SJSA1 (cell line): ENCODE measurements at regions not wholly inside any gene's neighbourhood (a gene's known extent, or its start where the extent isn't known, plus 50 kb on each side); places are given as distances from the start of the nearest gene placed in this dataset.
A peak's percentile ranks its signal among the peaks of the same experiment; 100 is the strongest.

Experiments used
- DNase-seq, 2 experiments: peaks; one replicate each; pipeline ENCODE4 v3.0.0-alpha.2; 2015 to 2020; ENCODE audit warnings: low spot score in 2 of 2, low read depth in 1 of 2
- H3K27ac ChIP-seq: fragments of 250-450 bp; sonication (Bioruptor Pico); 2 replicates; pipeline ENCODE4 v1.5.1; 2020; ENCODE audit warnings: mild to moderate bottlenecking, moderate library complexity
- H3K27me3 ChIP-seq: fragments of 250-450 bp; sonication (Bioruptor Pico); replicated peaks from 2 replicates; pipeline ENCODE4 v1.5.1; 2020; ENCODE audit warnings: mild to moderate bottlenecking, moderate library complexity
- H3K36me3 ChIP-seq: fragments of 250-450 bp; sonication (Bioruptor Pico); 2 replicates; pipeline ENCODE4 v1.5.1; 2020; ENCODE audit warnings: mild to moderate bottlenecking
- H3K4me1 ChIP-seq: fragments of 250-450 bp; sonication (Bioruptor Pico); replicated peaks from 2 replicates; pipeline ENCODE4 v1.6.1; 2021; ENCODE audit warnings: mild to moderate bottlenecking
- H3K4me3 ChIP-seq: fragments of 250-450 bp; sonication (Bioruptor Pico); 2 replicates; pipeline ENCODE4 v1.5.1; 2020; ENCODE audit warnings: mild to moderate bottlenecking
- H3K9me3 ChIP-seq: fragments of 250-450 bp; sonication (Bioruptor Pico); replicated peaks from 2 replicates; pipeline ENCODE4 v1.5.1; 2020; ENCODE audit warnings: mild to moderate bottlenecking

DNA sequence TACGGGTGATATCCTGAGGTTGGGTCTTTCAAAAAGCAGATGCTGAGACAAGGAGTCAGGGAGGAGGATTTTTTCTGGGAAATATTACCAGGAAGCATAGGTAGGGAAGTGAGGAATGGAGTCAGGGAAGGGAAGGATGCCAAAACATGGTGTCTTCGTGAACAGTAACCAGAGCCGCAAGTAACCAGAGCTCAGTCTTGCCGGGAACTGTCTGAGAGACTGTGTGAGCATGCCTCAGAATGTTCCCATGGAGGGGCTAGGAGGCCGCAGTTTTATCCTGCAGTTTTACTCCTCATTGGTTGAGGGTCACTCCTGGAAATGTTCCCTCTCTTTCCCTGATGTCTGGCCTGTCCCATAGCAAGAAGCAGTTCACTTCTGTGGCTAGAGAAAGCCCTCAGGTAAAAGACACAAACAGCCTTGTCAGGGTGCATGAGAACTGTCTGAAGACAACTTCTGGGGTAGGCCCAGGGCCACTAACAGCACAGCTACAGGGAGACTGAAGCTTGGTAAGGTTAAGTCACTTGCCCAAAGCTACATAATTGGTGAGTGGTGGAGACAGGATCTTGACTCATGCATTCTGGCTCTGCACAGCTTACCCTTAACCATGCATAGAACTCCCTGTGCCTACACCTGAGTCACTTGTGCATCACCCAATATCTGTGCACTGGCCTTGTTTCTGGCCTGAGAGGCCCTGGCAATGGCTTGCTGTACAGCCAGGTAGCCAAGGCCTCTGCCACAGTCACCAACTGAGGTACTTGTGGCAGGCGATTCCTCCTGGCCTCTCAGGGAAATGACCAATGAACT, 76.3 kb upstream of the FRMD4B start:
- Histone ChIP-seq H3K4me1 (no peaks in the 10 kb centered on the region), H3K27ac (no peak overlapping the region), H3K27me3 (no peaks in the 10 kb centered on the region), H3K4me3 (no peak overlapping the region), H3K9me3 (no peaks in the 10 kb centered on the region), H3K36me3 (no peaks in the 10 kb centered on the region)
- no peak for DNase-seq

DNA sequence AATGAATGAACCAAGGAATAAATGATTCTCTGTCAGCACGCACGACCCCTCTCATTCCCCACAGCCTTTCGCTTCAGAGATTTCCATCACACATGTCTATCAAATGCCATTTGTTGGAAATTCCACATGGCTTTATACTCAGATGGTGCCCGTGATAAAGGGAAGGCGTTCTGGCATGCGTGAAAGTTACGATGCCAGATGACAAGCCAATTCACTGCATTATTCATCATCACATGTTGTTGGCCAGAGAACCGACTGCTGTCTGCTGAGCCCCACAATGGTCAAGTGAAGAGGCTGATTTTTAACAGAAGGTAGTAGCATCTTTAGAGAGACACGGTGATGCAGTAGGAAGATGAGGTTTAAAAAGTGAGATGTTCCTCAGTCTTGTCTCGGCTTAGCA, 74.1 kb upstream of the FRMD4B start:
- H3K27me3 ChIP-seq, result no peaks in the 10 kb centered on the region
- H3K4me3 ChIP-seq, result no peak overlapping the region
- H3K36me3 ChIP-seq, result no peaks in the 10 kb centered on the region
- H3K9me3 ChIP-seq, result no peaks in the 10 kb centered on the region
- no peaks in the 10 kb centered on the region for H3K4me1 ChIP-seq
- H3K27ac ChIP-seq, result no peak overlapping the region
- no peak for DNase-seq

DNA sequence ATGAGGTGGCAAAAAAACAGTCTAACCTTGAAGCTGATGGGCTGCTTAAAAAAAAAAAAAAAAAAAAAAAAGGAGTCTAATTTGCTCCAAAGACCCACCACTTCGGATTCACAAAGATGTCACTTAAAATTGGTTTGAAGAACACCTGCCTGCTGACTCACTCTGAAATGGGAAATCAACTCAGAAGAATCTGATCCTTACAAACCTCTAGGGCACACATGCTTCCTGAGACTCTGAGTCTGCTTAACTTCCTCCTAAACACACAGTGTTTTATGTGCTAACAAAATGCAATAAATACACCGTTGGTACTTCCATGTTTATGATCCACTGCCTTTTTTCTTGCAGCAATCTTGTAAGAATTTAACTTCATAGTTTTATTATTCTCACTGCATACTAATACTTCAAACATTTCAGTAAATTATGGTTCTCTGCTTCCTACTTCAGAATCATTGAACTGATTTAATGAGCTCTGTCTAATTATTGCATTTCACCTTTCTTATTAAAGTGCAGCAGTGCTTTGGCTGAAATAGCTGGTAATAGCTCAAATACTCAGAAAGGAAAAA, 73.0 kb upstream of the FRMD4B start:
- Histone ChIP-seq H3K27ac (no peak overlapping the region), H3K36me3 (no peaks in the 10 kb centered on the region), H3K27me3 (no peaks in the 10 kb centered on the region), H3K4me1 (no peaks in the 10 kb centered on the region), H3K9me3 (no peaks in the 10 kb centered on the region), H3K4me3 (no peak overlapping the region)
- no peak for DNase-seq

DNA sequence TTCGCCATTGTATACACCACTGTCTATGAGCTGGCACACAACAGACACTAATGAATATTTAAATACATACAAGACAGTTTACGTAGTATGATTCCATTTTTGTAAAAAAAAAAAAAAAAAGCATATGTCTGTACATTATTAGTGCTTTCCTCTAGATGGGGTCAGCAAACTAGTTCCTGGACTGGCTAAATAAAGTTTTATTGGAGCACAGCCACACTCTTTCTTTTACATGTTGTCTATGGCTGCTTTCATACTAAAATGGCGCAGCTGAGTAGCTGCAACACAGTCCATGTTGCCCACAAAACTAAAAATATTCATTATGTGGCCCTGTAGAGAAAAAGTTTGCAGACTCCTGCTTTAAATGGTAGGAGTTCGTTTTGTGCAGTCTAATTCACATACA, 70.7 kb upstream of the FRMD4B start:
- Histone ChIP-seq H3K4me3 (no peak overlapping the region), H3K9me3 (no peaks in the 10 kb centered on the region), H3K27ac (no peak overlapping the region), H3K27me3 (no peaks in the 10 kb centered on the region), H3K4me1 (no peaks in the 10 kb centered on the region), H3K36me3 (no peaks in the 10 kb centered on the region)
- no peak for DNase-seq

DNA sequence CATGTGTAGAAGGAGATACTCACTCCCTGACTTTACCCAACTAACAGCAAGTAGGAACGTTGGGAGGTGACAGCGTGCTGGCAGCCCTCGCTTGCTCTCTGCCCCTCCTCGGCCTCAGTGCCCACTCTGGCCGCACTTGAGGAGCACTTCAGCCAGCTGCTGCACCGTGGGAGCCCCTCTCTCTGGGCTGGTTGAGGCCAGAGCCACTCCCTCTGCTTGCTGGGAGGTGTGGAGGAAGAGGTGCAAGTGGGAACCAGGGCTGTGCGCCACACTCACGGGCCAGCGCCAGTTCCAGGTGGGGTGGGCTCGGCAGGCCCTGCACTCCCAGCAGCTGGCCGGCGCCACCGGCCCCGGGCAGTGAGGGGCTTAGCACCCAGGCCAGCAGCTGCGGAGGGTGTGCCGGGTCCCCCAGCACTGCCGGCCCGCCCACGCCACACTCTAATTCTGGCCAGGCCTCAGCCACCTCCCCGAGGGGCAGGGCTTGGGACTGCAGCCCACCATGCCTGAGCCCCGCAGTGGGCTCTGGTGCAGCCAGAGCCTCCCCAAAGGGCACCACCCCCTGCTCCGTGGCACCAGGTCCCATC, 68.4 kb upstream of the FRMD4B start:
- Histone ChIP-seq H3K27ac (no peak overlapping the region), H3K27me3 (no peaks in the 10 kb centered on the region), H3K9me3 (no peaks in the 10 kb centered on the region), H3K4me1 (no peaks in the 10 kb centered on the region), H3K4me3 (no peak overlapping the region), H3K36me3 (no peaks in the 10 kb centered on the region)
- no peak for DNase-seq

DNA sequence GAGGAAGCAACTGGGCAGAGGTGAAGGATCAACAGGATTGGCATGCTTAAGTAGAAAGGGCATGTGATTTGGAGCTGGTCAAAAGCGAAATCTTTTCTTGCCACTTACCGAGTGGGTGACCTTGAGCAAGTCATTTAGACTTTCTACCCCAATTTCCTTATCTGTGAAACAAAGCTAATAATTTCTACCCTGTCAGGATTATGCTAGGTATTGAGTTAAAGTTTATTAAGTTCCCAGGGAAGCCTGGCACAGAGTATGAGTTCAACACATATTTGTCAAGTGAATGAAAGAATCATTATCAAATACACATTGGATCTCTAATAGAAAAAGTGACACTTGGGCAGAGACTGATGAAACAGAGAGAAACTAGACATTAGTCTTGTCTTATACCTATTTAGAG, 66.4 kb upstream of the FRMD4B start:
- Histone ChIP-seq H3K27ac (no peak overlapping the region), H3K4me3 (no peak overlapping the region), H3K9me3 (no peaks in the 10 kb centered on the region), H3K36me3 (no peaks in the 10 kb centered on the region), H3K4me1 (no peaks in the 10 kb centered on the region), H3K27me3 (no peaks in the 10 kb centered on the region)
- no peak for DNase-seq

DNA sequence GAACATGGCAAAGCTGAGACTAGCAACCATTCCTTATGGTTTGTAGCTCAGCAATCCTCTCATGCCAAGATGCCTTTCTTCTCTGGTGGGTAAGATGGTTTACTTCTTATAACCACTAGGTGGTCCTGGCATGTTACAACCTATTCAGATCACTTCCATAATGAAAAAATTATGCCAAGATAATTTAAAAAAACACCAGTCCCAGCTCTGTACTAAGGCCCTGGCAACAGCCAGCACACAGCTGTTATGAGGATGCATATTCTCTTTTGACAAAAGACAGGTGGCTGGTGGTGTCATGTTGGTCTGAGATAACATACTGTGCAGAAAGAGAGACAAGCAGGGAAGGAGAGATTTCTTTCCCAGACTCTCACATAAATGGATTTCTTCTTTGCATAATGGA, 65.7 kb upstream of the FRMD4B start:
- DNase-seq, result no peak
- Histone ChIP-seq H3K27me3 (no peaks in the 10 kb centered on the region), H3K9me3 (no peaks in the 10 kb centered on the region), H3K4me3 (no peak overlapping the region), H3K4me1 (no peaks in the 10 kb centered on the region), H3K27ac (no peak overlapping the region), H3K36me3 (no peaks in the 10 kb centered on the region)

DNA sequence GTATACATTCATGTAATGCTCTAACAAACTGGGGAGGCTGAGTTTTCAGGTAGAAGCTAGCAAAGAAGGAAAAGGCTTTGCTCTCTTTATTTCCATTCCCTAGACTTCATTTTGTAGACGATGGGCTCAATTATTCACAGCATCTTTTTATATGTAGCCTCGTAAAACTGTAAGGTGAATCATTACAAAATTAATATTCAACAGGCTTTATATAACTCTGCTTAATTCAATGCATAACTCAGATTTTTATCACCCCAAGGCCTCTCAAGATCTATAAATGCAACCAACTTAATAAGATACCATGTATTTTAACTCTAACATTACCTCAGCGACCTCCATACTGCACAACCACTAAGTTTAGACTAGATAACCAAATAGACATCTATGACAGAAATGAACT, 63.0 kb upstream of the FRMD4B start:
- no peaks in the 10 kb centered on the region for H3K27me3 ChIP-seq
- H3K4me3 ChIP-seq, result no peak overlapping the region
- H3K9me3 ChIP-seq, result no peaks in the 10 kb centered on the region
- H3K4me1 ChIP-seq, result peaks cover 19% of the 10 kb centered on the region
- no peak overlapping the region for H3K27ac ChIP-seq
- DNase-seq, result no peak
- H3K36me3 ChIP-seq, result no peaks in the 10 kb centered on the region

DNA sequence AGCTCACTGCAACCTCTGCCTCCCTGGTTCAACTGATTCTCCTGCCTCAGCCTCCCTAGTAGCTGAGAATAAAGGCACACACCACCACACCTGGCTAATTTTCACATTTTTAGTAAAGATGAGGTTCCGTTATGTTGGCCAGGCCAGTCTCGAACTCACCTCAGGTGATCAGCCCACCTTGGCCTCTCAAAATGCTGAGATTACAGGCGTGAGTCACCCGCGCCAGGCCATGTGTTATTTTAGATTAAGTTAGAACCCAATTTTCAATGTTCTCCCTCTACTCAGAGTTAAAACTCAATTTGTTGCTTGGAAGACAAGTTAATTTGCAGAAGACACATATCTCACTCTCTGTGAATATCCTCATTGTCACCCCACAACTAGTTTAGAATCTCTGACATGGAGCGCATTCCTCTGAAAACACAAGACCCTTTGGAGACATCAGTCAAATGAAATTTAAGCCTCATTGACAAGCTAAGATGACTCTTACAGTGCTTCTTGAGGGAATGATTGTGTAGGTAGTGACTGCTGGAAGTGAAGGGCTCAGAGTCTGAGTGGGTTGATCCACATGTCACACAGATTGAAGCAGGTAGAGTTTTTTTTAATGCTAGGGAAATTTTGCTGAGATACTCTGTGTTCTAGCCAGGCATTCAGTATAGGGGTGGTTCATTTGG, 60.6 kb upstream of the FRMD4B start:
- no peak overlapping the region for H3K4me3 ChIP-seq
- DNase-seq, result no peak
- H3K36me3 ChIP-seq, result no peaks in the 10 kb centered on the region
- no peaks in the 10 kb centered on the region for H3K9me3 ChIP-seq
- H3K27ac ChIP-seq, result no peak overlapping the region
- H3K27me3 ChIP-seq, result no peaks in the 10 kb centered on the region
- H3K4me1 ChIP-seq, result peaks cover 20% of the 10 kb centered on the region

DNA sequence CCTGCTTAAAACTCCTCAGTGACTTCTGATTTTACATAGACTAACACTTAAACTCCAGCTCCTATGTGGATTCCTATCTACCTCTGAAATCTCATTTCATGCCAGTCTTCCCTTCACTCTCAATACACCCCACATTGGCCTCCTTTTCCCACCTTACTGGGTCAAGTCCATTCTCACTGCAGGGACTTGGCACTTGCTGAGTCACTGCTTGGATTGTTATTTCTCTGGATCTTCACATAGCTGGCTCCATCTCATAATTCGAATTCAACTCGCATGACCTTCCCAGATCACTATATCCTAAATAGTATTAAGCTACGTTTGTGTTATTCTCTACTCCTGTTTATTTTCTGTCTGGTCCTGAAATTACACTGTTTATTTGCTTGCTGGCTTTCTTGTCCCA, 59.6 kb upstream of the FRMD4B start:
- Histone ChIP-seq H3K4me3 (peak overlapping the region; percentile 29), H3K36me3 (no peaks in the 10 kb centered on the region), H3K27ac (peak overlapping the region; percentile 13; the same call in 1 of the 2 replicates), H3K27me3 (no peaks in the 10 kb centered on the region), H3K4me1 (peaks cover 20% of the 10 kb centered on the region), H3K9me3 (no peaks in the 10 kb centered on the region)
- peak in 1 of 2 experiments; percentile 52 for DNase-seq

DNA sequence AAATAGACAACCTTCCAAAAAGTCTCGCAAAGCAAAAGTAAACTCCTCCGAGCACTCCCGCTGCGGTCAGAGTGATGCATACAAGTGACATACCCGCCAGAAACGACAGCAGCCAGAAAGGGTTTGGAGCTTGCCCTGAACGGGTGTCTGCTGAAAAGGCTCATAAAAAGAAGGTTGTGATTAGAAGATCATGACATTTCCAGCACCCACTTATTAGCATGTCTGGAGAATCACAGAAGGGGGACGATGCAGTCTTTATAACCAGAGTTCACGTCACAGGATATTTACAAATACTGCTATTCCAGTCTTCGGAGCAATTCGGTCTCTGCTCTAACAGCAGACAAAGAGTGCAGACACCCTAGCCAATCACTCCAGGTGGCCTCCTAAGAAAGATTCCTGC, 59.1 kb upstream of the FRMD4B start:
- peak; percentile 46 to 47 for DNase-seq
- H3K9me3 ChIP-seq, result no peaks in the 10 kb centered on the region
- peak overlapping the region; percentile 29 for H3K4me3 ChIP-seq
- no peaks in the 10 kb centered on the region for H3K36me3 ChIP-seq
- peaks cover 20% of the 10 kb centered on the region for H3K4me1 ChIP-seq
- H3K27ac ChIP-seq, result peak overlapping the region; percentile 13; the same call in 1 of the 2 replicates
- no peaks in the 10 kb centered on the region for H3K27me3 ChIP-seq

DNA sequence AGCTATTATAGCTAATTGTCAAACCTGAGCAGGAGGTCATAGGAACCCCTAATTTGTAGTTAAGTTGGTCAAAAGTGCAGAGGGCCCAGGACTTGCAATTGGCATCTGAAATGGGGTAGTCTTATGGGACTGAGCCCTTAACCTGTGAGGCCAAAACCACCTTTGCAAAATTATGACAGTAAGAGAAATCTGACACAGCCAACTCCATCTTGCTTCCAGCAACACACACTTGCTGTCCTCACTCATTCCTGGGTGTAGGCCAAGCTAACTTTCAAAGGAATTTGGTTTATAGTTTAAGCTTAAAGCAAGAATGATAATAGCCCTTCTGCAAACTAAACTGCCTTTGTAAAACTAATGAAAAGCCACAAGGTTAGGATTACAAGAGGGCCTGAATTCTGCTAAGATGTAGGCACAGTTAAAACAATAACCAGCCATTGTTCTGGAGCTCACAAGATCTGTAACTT, 57.6 kb upstream of the FRMD4B start:
- no peaks in the 10 kb centered on the region for H3K27me3 ChIP-seq
- H3K4me1 ChIP-seq, result peaks cover 20% of the 10 kb centered on the region
- H3K9me3 ChIP-seq, result no peaks in the 10 kb centered on the region
- H3K4me3 ChIP-seq, result no peak overlapping the region
- no peaks in the 10 kb centered on the region for H3K36me3 ChIP-seq
- peak in 1 of 2 experiments; percentile 30 for DNase-seq
- no peak overlapping the region for H3K27ac ChIP-seq

DNA sequence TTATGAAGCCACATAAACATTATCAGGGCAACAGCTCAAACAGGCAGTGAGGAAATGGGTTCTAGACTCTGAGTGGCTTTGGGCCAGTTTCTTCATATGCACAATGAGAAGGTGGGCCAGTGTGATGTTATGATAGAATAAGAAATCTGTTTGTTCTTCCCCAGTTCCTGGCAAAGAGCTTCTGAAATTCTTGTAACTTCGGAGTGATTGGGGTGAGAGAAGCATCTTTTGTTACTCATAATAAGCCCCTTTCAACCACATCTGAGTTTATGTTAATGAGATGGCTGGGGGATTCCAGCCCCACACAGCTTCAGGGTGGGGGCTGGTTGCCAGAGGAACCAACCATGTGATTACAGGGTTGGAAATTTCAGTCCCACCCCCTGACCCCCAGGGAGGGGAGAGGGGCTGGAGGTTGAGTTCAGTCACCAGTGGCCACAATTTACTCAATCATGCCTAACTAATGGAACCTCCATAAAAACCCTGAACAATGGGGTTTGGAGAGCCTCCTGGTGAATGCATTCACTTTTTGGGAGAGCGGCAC, 57.0 kb upstream of the FRMD4B start:
- no peak for DNase-seq
- Histone ChIP-seq H3K4me1 (peaks cover 20% of the 10 kb centered on the region), H3K9me3 (no peaks in the 10 kb centered on the region), H3K27me3 (no peaks in the 10 kb centered on the region), H3K36me3 (no peaks in the 10 kb centered on the region), H3K4me3 (no peak overlapping the region), H3K27ac (no peak overlapping the region)

DNA sequence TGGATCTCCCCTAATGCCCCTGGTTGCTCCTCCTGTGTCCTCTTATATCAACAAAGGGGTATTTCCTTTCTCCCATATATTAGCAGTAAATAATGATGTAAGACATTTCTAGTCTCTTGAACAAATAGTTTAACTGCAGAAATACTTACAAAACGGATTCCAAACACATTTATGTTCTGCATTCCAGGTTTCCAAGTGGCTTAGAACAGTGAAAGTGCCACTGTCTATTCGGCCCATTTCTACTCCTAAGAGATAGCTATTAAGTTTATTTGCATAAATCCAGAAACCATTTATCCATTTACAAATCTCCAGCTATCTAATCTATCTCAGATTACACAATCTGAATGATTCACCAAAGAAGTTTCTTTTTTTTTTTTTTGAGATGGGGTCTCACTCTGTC, 55.8 kb upstream of the FRMD4B start:
- no peaks in the 10 kb centered on the region for H3K9me3 ChIP-seq
- DNase-seq, result no peak

More for the DNA sequence above, 55.8 kb upstream of the FRMD4B start:
- Histone ChIP-seq H3K27me3 (no peaks in the 10 kb centered on the region), H3K4me3 (no peak overlapping the region), H3K4me1 (peaks cover 20% of the 10 kb centered on the region), H3K36me3 (no peaks in the 10 kb centered on the region), H3K27ac (no peak overlapping the region)
